Endothelial cell of umbilical vein (primary cell): ENCODE measurements at regions not wholly inside any gene's neighbourhood (a gene's known extent, or its start where the extent isn't known, plus 50 kb on each side); places are given as distances from the start of the nearest gene placed in this dataset.
A peak's percentile ranks its signal among the peaks of the same experiment; 100 is the strongest.

ENCODE experiments used
- BruUV-seq: library from RNA; stranded (reverse); fragments of 400-500 nt; replicated peaks from 2 replicates; lab custom pipeline; 2021; lab: Mats Ljungman, UMichigan
- CTCF ChIA-PET: fragments of 300-600, 350-600 bp; sonication (Branson Sonifier 250); formaldehyde crosslinking; loops from one replicate; lab custom pipeline; 2021; ENCODE audit warnings: antibody characterized with exemption, inconsistent platforms; lab: Charles Lee
- POLR2A ChIA-PET: fragments of 300-600, 350-600 bp; sonication (Branson Sonifier 250); formaldehyde crosslinking; loops from one replicate; lab custom pipeline; 2021; ENCODE audit warnings: antibody characterized with exemption, inconsistent platforms; lab: Charles Lee
- DNase-seq: peaks from one replicate; pipeline ENCODE4 v3.0.0-alpha.2; 2011; ENCODE audit warnings: low read depth, low spot score
- FAIRE-seq: peaks from 2 replicates; lab custom pipeline; 2011; peaks lifted over from hg19 to GRCh38; lab: Jason Lieb, UNC
- H2AFZ ChIP-seq: 2 replicates; pipeline ENCODE4 v1.6.0; 2012; ENCODE audit warnings: low read depth, low read length, control low read depth, inconsistent platforms
- H3K27ac ChIP-seq: 2 replicates; pipeline ENCODE4 v1.5.1; 2011; ENCODE audit warnings: low read depth, mild to moderate bottlenecking, control low read depth, low read length, moderate library complexity; ENCODE audit not compliant: insufficient read depth
- H3K27me3 ChIP-seq, 2 experiments: 2 replicates each; pipeline versions ENCODE4 v1.6.0 to v1.6.1; 2011; ENCODE audit warnings: low read length in 2 of 2, mixed read lengths in 1 of 2; ENCODE audit not compliant: control insufficient read depth in 2 of 2, insufficient read depth in 2 of 2
- H3K36me3 ChIP-seq, 2 experiments: 2 replicates in 1 of 2; 3 replicates in 1 of 2; pipeline ENCODE4 v1.5.1; 2011; ENCODE audit warnings: low read length in 2 of 2, mild to moderate bottlenecking in 1 of 2, moderate library complexity in 1 of 2; ENCODE audit not compliant: control insufficient read depth in 2 of 2, insufficient read depth in 2 of 2; ENCODE audit errors: extremely low read depth in 1 of 2
- H3K4me1 ChIP-seq: 3 replicates; pipeline ENCODE4 v1.5.1; 2011; ENCODE audit warnings: mild to moderate bottlenecking, low read length; ENCODE audit not compliant: control insufficient read depth, insufficient read depth; ENCODE audit errors: extremely low read depth
- H3K4me2 ChIP-seq: 2 replicates; pipeline ENCODE4 v1.6.1; 2011; ENCODE audit warnings: low read length, control low read depth, mixed read lengths; ENCODE audit not compliant: insufficient read depth
- H3K4me3 ChIP-seq, 3 experiments: fragments of 200-600 bp in 1 of 3; sonication (generic), shearing (Covaris generic) in 1 of 3; replicated peaks in 1 of 3; 2 replicates each; pipeline ENCODE4 v1.5.1; 2011 to 2016; ENCODE audit warnings: control low read depth in 3 of 3, low read length in 3 of 3, mild to moderate bottlenecking in 2 of 3, inconsistent platforms in 1 of 3, low read depth in 1 of 3, moderate library complexity in 1 of 3; ENCODE audit not compliant: insufficient read depth in 1 of 3
- H3K79me2 ChIP-seq: 2 replicates; pipeline ENCODE4 v1.6.0; 2012; ENCODE audit warnings: low read length, inconsistent platforms; ENCODE audit not compliant: control insufficient read depth, insufficient read depth
- H3K9ac ChIP-seq: replicated peaks from 2 replicates; pipeline ENCODE3; 2011; ENCODE audit warnings: low read length, control low read depth; ENCODE audit not compliant: insufficient read depth; ENCODE audit errors: extremely low read depth
- H3K9me1 ChIP-seq: replicated peaks from 3 replicates; pipeline ENCODE4 v1.6.0; 2011; ENCODE audit warnings: mild to moderate bottlenecking, low read length; ENCODE audit not compliant: control insufficient read depth, insufficient read depth; ENCODE audit errors: extremely low read depth
- H3K9me3 ChIP-seq: replicated peaks from 2 replicates; pipeline ENCODE4 v1.5.1; 2012; ENCODE audit warnings: low read length, inconsistent platforms; ENCODE audit not compliant: control insufficient read depth, insufficient read depth
- H4K20me1 ChIP-seq: replicated peaks from 2 replicates; pipeline ENCODE3; 2011; ENCODE audit warnings: mild to moderate bottlenecking, low read length; ENCODE audit not compliant: control insufficient read depth, insufficient read depth; ENCODE audit errors: extremely low read depth
- CTCF ChIP-seq, 2 donors: IDR thresholded peaks; 1 replicate in 1 of 2; 2 replicates in 1 of 2; pipeline ENCODE4 v1.5.1; 2011; ENCODE audit warnings: low read length in 2 of 2, mild to moderate bottlenecking in 2 of 2, moderate library complexity in 2 of 2, control low read depth in 1 of 2, inconsistent platforms in 1 of 2, low read depth in 1 of 2; ENCODE audit not compliant: insufficient read depth in 1 of 2; ENCODE audit errors: extremely low read depth in 1 of 2
- EZH2 ChIP-seq: IDR thresholded peaks from 2 replicates; pipeline ENCODE4 v1.6.1; 2012; ENCODE audit warnings: borderline replicate concordance, low read depth, mild to moderate bottlenecking, moderate library complexity, low read length, inconsistent platforms; ENCODE audit not compliant: severe bottlenecking
- FOS ChIP-seq: IDR thresholded peaks from 2 replicates; pipeline ENCODE4 v1.6.1; 2011; ENCODE audit warnings: mild to moderate bottlenecking, low read length, moderate library complexity, borderline replicate concordance; ENCODE audit not compliant: insufficient read depth
- GATA2 ChIP-seq: IDR thresholded peaks from 2 replicates; pipeline ENCODE4 v1.7.0; 2011; ENCODE audit warnings: low read depth, mild to moderate bottlenecking, moderate library complexity, mixed read lengths, low read length; ENCODE audit not compliant: insufficient read length, insufficient read depth
- JUN ChIP-seq: IDR thresholded peaks from 2 replicates; pipeline ENCODE4 v1.6.1; 2011; ENCODE audit warnings: borderline replicate concordance, low read depth; ENCODE audit not compliant: insufficient read length, insufficient read depth
- MAX ChIP-seq: IDR thresholded peaks from 2 replicates; pipeline ENCODE4 v1.6.1; 2011; ENCODE audit not compliant: insufficient read depth, insufficient read length
- MYC ChIP-seq: IDR thresholded peaks from one replicate; pipeline ENCODE4 v1.6.1; 2011; ENCODE audit warnings: mild to moderate bottlenecking, low read depth, low read length
- POLR2A ChIP-seq: IDR thresholded peaks from 2 replicates; pipeline ENCODE4 v1.6.1; 2012; ENCODE audit warnings: low read depth, mild to moderate bottlenecking, control low read depth, low read length
- POLR2AphosphoS5 ChIP-seq: IDR thresholded peaks from 2 replicates; pipeline ENCODE4 v1.6.1; 2012; ENCODE audit warnings: low read depth, mild to moderate bottlenecking, control low read depth, low read length, moderate library complexity; ENCODE audit not compliant: insufficient read depth
- dilution Hi-C: fragments of 300-500 bp; cut with MboI; formaldehyde crosslinking; loops from one replicate; pipeline ENCODE4 v1.15.0; 2019; ENCODE audit warnings: low sequenced_read_pairs; ENCODE audit not compliant: extremely low pct_ligation_motif_present
- intact Hi-C: fragments of 100-400 bp; cut with micrococcal nuclease; formaldehyde crosslinking; loops from one replicate; pipeline ENCODE4 v1.10.0; 2022

- FAIRE-seq (no peak), DNase-seq (no peak)
- no peak overlapping the region for H3K4me3 ChIP-seq
- H2AFZ ChIP-seq: peak overlapping the region; percentile 83
- H3K9me1 ChIP-seq: no peaks in the 10 kb centered on the region
- intact Hi-C loops: no loop called here
- no peak for TF ChIP-seq POLR2AphosphoS5
- peaks cover 22% of the 10 kb centered on the region for H3K4me1 ChIP-seq
- H3K9ac ChIP-seq: no peak overlapping the region
- H3K79me2 ChIP-seq: no peaks in the 10 kb centered on the region
- H3K27ac ChIP-seq: peak overlapping the region; percentile 43
- dilution Hi-C loops: no loop called here
- H3K36me3 ChIP-seq: no peaks in the 10 kb centered on the region
- peak overlapping the region; percentile 75 for H3K4me2 ChIP-seq
- BruUV-seq: no TSS peak
- H3K9me3 ChIP-seq: no peaks in the 10 kb centered on the region
- CTCF ChIA-PET: interaction anchor here (1.2 to 2.1 kb wide), 6 partner anchors 8 to 75 kb away, joined by 3 to 7 read pairs (median 5); partner anchors contain the start of gene SDC1
- POLR2A ChIA-PET: no interaction called here
- no peaks in the 10 kb centered on the region for H4K20me1 ChIP-seq
- H3K27me3 ChIP-seq: no peaks in the 10 kb centered on the region
Observed at GRCh38 chr2:20149703-20150030, 75.3 kb downstream of the SDC1 start.

- H3K9me1 ChIP-seq: no peaks in the 10 kb centered on the region
- dilution Hi-C loops (no loop called here), intact Hi-C loops (no loop called here)
- DNase-seq (peak; percentile 87), FAIRE-seq (peak; percentile 86)
- no peaks in the 10 kb centered on the region for H3K79me2 ChIP-seq
- peak overlapping the region; percentile 40 for H3K9ac ChIP-seq
- CTCF ChIA-PET: interaction anchor here (0.7 to 2.1 kb wide), 9 partner anchors 8 to 193 kb away, joined by 3 to 7 read pairs (median 4); partner anchors contain the start of gene SDC1
- BruUV-seq: TSS peak; percentile 52
- no peak overlapping the region for H3K4me3 ChIP-seq
- peak overlapping the region; percentile 83 for H2AFZ ChIP-seq
- H3K36me3 ChIP-seq: no peaks in the 10 kb centered on the region
- peak overlapping the region; percentile 75 for H3K4me2 ChIP-seq
- POLR2A ChIA-PET: no interaction called here
- peaks cover 22% of the 10 kb centered on the region for H3K4me1 ChIP-seq
- H3K9me3 ChIP-seq: no peaks in the 10 kb centered on the region
- H3K27me3 ChIP-seq: no peaks in the 10 kb centered on the region
- no peaks in the 10 kb centered on the region for H4K20me1 ChIP-seq
- TF ChIP-seq JUN (peak; percentile 54), GATA2 (peak; percentile 23), CTCF (IDR thresholded peaks at IDR 0.05; ENCODE audit: extremely low read depth in 1 of 2, insufficient read depth in 1 of 2, low read depth in 1 of 2, low read length in 2 of 2) (no peak), EZH2 (no peak), MYC (no peak), FOS (peak; percentile 73), POLR2AphosphoS5 (no peak), MAX (no peak), POLR2A (no peak)
- peak overlapping the region; percentile 43 for H3K27ac ChIP-seq
Observed at GRCh38 chr2:20148923-20149702, 75.8 kb downstream of the SDC1 start.
